ENCODE measurements at regions not wholly inside any gene's neighbourhood (a gene's known extent, or its start where the extent isn't known, plus 50 kb on each side); places are given as distances from the start of the nearest gene placed in this dataset.
"Not testable (repeated sequence)": the region's sequence is repeated elsewhere in the genome, so short reads cannot be mapped to it uniquely, and the experiment has no call there.

GRCh38 chr17:16839242-16840175, 132.4 kb downstream of the TNFRSF13B start:
- not testable (repeated sequence) for DNase-seq (ENCODE audit: low read depth)

GRCh38 chr17:16838795-16839194, 133.1 kb downstream of the TNFRSF13B start:
- DNase-seq (ENCODE audit: low read depth); H3K9ac ChIP-seq (ENCODE audit: low read length); H3K9me3 ChIP-seq (ENCODE audit: control insufficient read depth, low read length); H3K36me3 ChIP-seq (ENCODE audit: control insufficient read depth, insufficient read depth, low read length, severe bottlenecking); H3K4me3 ChIP-seq (ENCODE audit: low read length); H3K27me3 ChIP-seq (replicated peaks; ENCODE audit: control insufficient read depth, insufficient read depth, low read length); H3K4me1 ChIP-seq (ENCODE audit: control insufficient read depth, insufficient read depth, low read length): not testable (repeated sequence)

More at GRCh38 chr17:16839242-16840175, 132.4 kb downstream of the TNFRSF13B start:
- H3K4me1 ChIP-seq (ENCODE audit: control insufficient read depth, insufficient read depth, low read length); H3K9me3 ChIP-seq (ENCODE audit: control insufficient read depth, low read length); H3K27me3 ChIP-seq (replicated peaks; ENCODE audit: control insufficient read depth, insufficient read depth, low read length); H3K4me3 ChIP-seq (ENCODE audit: low read length); H3K9ac ChIP-seq (ENCODE audit: low read length); H3K36me3 ChIP-seq (ENCODE audit: control insufficient read depth, insufficient read depth, low read length, severe bottlenecking): not testable (repeated sequence)

- H3K27me3 ChIP-seq (replicated peaks; ENCODE audit: control insufficient read depth, insufficient read depth, low read length); H3K4me1 ChIP-seq (ENCODE audit: control insufficient read depth, insufficient read depth, low read length); H3K9ac ChIP-seq (ENCODE audit: low read length); H3K36me3 ChIP-seq (ENCODE audit: control insufficient read depth, insufficient read depth, low read length, severe bottlenecking); H3K9me3 ChIP-seq (ENCODE audit: control insufficient read depth, low read length); DNase-seq (ENCODE audit: low read depth); H3K4me3 ChIP-seq (ENCODE audit: low read length): not testable (repeated sequence)
Measured at GRCh38 chr17:16838287-16838686, 133.6 kb downstream of the TNFRSF13B start.

- H3K4me3 ChIP-seq (ENCODE audit: low read length); H3K4me1 ChIP-seq (ENCODE audit: control insufficient read depth, insufficient read depth, low read length); H3K27me3 ChIP-seq (replicated peaks; ENCODE audit: control insufficient read depth, insufficient read depth, low read length); H3K36me3 ChIP-seq (ENCODE audit: control insufficient read depth, insufficient read depth, low read length, severe bottlenecking); DNase-seq (ENCODE audit: low read depth); H3K9ac ChIP-seq (ENCODE audit: low read length); H3K9me3 ChIP-seq (ENCODE audit: control insufficient read depth, low read length): not testable (repeated sequence)
Measured at GRCh38 chr17:16837468-16838266, 134.3 kb downstream of the TNFRSF13B start.

GRCh38 chr17:16836315-16836915, 135.5 kb downstream of the TNFRSF13B start:
- not testable (repeated sequence) for DNase-seq (ENCODE audit: low read depth); H3K27me3 ChIP-seq (replicated peaks; ENCODE audit: control insufficient read depth, insufficient read depth, low read length); H3K36me3 ChIP-seq (ENCODE audit: control insufficient read depth, insufficient read depth, low read length, severe bottlenecking); H3K9ac ChIP-seq (ENCODE audit: low read length); H3K4me3 ChIP-seq (ENCODE audit: low read length); H3K4me1 ChIP-seq (ENCODE audit: control insufficient read depth, insufficient read depth, low read length); H3K9me3 ChIP-seq (ENCODE audit: control insufficient read depth, low read length)

DNA sequence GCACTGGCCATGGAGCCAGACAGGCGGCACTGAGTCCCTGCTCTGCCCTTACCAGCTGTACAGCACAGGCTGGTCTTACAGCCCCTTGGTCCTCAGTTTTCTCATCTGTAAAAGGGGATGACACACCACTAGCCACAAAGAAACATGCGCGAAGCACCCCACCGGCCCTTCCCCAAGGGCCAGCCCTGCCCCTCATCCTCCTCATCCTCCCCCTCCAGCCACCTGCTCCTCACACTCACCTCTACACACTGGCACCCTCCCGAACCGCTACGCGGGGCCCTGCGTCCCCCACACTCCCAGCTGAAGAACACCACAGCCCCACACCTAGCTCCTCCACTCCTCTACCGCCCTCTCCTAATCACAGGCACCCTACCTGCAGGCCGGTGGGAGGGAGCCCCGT, 138.4 kb downstream of the TNFRSF13B start:
- not testable (repeated sequence) for H3K9ac ChIP-seq (ENCODE audit: low read length); H3K4me3 ChIP-seq (ENCODE audit: low read length); H3K27me3 ChIP-seq (replicated peaks; ENCODE audit: control insufficient read depth, insufficient read depth, low read length); H3K36me3 ChIP-seq (ENCODE audit: control insufficient read depth, insufficient read depth, low read length, severe bottlenecking); DNase-seq (ENCODE audit: low read depth); H3K4me1 ChIP-seq (ENCODE audit: control insufficient read depth, insufficient read depth, low read length); H3K9me3 ChIP-seq (ENCODE audit: control insufficient read depth, low read length)

- not testable (repeated sequence) for H3K9me3 ChIP-seq (ENCODE audit: control insufficient read depth, low read length); H3K4me3 ChIP-seq (ENCODE audit: low read length); H3K27me3 ChIP-seq (replicated peaks; ENCODE audit: control insufficient read depth, insufficient read depth, low read length); DNase-seq (ENCODE audit: low read depth); H3K36me3 ChIP-seq (ENCODE audit: control insufficient read depth, insufficient read depth, low read length, severe bottlenecking); H3K4me1 ChIP-seq (ENCODE audit: control insufficient read depth, insufficient read depth, low read length); H3K9ac ChIP-seq (ENCODE audit: low read length)
Measured at GRCh38 chr17:16832853-16833252, 139.1 kb downstream of the TNFRSF13B start.

GRCh38 chr17:16832206-16832605, 139.7 kb downstream of the TNFRSF13B start:
- not testable (repeated sequence) for H3K4me1 ChIP-seq (ENCODE audit: control insufficient read depth, insufficient read depth, low read length); H3K4me3 ChIP-seq (ENCODE audit: low read length); H3K36me3 ChIP-seq (ENCODE audit: control insufficient read depth, insufficient read depth, low read length, severe bottlenecking); H3K27me3 ChIP-seq (replicated peaks; ENCODE audit: control insufficient read depth, insufficient read depth, low read length); DNase-seq (ENCODE audit: low read depth); H3K9me3 ChIP-seq (ENCODE audit: control insufficient read depth, low read length); H3K9ac ChIP-seq (ENCODE audit: low read length)

GRCh38 chr17:16830770-16831169, 140.7 kb downstream of the CCDC144A start:
- not testable (repeated sequence) for H3K36me3 ChIP-seq (ENCODE audit: control insufficient read depth, insufficient read depth, low read length, severe bottlenecking); H3K9ac ChIP-seq (ENCODE audit: low read length); H3K9me3 ChIP-seq (ENCODE audit: control insufficient read depth, low read length); H3K4me1 ChIP-seq (ENCODE audit: control insufficient read depth, insufficient read depth, low read length); H3K4me3 ChIP-seq (ENCODE audit: low read length); DNase-seq (ENCODE audit: low read depth); H3K27me3 ChIP-seq (replicated peaks; ENCODE audit: control insufficient read depth, insufficient read depth, low read length)

DNA sequence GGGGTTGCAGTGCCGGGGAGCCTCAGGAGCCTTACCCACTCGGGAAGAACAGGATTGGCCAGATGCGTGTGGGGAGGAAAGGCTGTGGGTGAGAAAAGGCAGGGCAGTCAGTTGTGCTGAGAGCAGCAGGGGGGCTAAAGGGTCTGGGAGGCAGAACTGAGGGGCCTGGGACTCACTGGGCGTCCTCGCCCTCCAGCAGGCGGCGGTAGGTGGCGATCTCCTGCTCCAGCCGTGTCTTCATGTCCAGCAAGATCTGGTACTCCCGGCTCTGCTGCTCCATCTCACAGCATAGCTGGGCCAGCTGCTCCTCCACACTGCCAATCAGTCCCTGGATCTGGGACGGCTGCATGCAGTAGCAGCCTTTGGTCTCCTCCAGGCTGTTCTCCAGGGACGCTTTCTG, 140.2 kb downstream of the CCDC144A start:
- not testable (repeated sequence) for H3K36me3 ChIP-seq (ENCODE audit: control insufficient read depth, insufficient read depth, low read length, severe bottlenecking); H3K4me1 ChIP-seq (ENCODE audit: control insufficient read depth, insufficient read depth, low read length); H3K27me3 ChIP-seq (replicated peaks; ENCODE audit: control insufficient read depth, insufficient read depth, low read length); H3K9me3 ChIP-seq (ENCODE audit: control insufficient read depth, low read length); H3K4me3 ChIP-seq (ENCODE audit: low read length); H3K9ac ChIP-seq (ENCODE audit: low read length); DNase-seq (ENCODE audit: low read depth)
